ENCODE measurements at regions not wholly inside any gene's neighbourhood (a gene's known extent, or its start where the extent isn't known, plus 50 kb on each side); places are given as distances from the start of the nearest gene placed in this dataset.
"Not testable (repeated sequence)": the region's sequence is repeated elsewhere in the genome, so short reads cannot be mapped to it uniquely, and the experiment has no call there.

DNA sequence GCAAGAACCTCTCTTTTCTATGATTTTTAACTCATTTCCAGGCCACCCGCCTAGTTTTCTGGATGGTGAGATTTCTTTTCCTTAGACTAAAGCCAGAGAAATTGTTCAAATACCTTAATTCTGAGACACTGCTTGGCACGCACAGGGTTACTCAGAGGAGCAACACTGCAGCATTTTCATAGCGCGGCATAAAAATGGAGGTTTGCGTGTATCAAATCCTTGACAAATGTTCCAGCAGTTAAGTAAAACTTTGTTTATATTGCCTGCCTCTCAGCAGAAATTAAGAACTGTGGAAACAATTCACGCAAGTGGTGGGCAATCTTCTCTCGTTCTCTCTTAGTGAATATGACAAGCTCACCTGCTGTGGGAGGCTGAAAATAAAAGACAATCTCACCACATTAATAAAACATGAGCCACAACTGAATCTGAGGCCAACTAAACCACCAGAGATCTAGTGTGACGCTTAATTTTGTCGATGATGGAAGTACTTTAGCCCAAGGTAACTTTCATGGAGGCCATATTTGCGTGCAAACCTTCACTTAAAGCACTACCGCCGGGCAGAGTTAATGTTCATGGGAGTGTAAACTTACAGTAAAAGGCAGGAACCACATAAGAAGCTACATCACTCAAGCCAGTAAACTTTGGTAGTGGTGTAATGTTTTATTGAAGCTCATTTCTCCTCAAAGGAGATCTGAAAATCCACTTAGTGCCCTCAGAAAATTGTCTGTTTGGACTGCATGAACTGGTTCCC lies 894.8 kb upstream of the EPHA5 start:
- no peak for DNase-seq (ENCODE audit: low read depth in 1 of 2, low spot score in 1 of 2)

DNA sequence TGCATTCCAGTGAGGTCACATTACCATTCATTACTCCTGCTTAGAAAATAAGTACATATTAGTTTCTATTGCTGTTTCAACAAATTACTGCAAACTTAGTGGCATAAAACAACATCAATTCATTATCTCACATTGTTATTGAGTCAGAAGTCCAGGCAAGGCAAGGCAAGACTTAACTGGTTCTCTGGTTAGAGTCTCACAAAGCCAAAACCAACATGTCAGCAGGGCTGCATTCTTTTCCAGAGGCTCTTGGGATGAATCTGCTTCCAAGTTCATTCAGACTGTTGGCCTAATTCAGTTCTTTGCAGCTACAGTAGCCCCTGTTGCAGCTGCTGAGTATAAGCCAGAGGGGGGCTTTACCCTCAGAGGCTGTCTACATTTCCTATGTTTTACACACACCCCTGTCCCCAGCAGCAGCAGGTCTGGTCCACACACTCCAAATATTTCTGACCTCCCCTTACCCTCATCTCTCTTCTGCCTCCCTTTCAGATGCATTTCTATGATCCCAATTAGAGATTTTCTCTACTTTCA lies 892.1 kb upstream of the EPHA5 start:
- DNase-seq (ENCODE audit: low read depth in 1 of 2, low spot score in 1 of 2): no peak

DNA sequence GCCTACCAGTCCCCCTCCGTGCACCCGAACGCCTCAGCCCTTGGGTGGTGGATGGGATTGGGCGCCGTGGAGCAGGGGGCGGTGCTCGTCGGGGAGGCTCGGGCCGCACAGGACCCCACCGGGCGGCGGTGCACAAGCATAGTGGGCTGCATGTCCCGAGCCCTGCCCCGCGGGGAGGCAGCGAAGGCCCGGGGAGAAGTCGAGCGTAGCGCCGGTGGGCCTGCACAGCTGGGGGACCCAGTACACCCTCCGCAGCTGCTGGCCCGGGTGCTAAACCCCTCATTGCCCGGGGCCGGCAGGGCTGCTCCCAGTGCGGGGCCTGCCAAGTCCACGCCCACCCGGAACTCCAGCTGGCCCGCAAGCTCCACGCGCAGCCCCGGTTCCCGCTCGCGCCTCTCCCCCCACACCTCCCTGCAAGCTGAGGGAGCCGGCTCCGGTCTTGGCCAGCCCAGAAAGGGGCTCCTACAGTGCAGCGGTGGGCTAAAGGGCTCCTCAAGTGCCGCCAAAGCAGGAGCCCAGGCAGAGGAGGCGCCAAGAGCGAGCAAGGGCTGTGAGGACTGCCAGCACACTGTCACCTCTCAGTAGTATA lies 891.3 kb upstream of the EPHA5 start:
- DNase-seq (ENCODE audit: low read depth in 1 of 2, low spot score in 1 of 2): not testable (repeated sequence)

DNA sequence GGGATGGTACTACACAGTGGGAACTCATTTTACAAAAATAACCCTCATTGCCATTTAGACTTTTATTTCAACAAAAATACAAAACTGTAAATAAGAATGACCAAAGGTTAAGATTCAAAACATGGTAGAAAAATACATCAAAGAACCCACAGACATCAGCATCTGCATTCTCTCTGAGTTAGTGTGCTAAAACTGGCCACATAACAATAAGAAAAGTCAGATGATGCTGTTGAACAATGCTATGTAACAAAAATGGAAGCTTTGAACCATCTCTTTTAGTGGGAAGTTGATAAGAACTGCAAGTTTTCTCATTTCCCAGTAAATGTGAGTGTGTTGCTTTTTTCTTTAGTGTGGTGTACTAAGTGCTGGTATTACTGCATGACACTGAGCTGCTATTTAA lies 888.4 kb upstream of the EPHA5 start:
- no peak for DNase-seq (ENCODE audit: low read depth in 1 of 2, low spot score in 1 of 2)

DNA sequence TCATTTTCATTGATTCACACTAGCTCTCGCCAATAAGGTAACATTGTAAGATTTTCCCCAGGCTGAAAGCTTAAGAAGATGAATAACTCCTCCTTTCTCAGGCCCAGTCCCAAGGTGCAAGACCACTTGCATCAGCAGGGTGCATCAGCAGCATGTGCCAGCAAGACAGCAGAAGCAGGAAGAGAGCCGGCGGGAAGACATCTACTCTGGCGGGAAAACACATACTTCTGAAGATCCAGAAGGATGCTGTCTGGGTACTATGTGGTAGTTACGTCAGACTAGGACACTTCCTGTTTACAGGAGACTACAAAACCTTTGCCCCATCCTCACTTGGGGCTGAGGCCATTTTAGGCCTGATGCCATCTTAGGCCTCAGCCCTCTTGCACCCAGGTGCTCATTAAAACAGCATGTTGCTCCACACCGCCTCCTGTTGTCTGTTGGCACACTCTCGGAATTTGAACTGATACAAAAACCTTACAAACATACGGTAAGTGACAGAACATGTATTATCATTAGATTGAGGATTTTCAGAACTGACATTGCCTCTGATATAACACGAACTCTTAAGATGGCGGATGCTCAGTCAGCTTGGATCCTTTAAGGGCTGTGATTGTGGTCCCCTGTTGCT lies 886.5 kb upstream of the EPHA5 start:
- DNase-seq (ENCODE audit: low read depth in 1 of 2, low spot score in 1 of 2): no peak

DNA sequence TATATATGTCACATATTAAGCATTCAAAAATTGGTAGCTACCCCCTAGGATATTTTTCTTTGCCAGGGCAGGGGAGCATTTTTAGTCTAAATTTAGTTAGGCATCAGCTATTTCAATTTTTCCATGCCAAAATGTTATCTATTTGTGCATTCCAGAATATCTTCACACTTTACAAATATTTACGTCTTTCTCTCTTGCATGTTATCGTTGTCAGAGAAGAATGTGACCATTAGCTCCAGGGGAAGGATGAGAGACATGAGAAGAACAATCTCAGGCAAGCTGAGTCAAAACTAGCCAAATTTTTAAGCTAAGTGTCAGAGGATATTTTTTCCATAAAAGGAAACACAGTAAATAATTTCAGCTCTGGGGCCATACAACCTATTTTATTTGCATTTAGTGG lies 885.0 kb upstream of the EPHA5 start:
- no peak for DNase-seq (ENCODE audit: low read depth in 1 of 2, low spot score in 1 of 2)

DNA sequence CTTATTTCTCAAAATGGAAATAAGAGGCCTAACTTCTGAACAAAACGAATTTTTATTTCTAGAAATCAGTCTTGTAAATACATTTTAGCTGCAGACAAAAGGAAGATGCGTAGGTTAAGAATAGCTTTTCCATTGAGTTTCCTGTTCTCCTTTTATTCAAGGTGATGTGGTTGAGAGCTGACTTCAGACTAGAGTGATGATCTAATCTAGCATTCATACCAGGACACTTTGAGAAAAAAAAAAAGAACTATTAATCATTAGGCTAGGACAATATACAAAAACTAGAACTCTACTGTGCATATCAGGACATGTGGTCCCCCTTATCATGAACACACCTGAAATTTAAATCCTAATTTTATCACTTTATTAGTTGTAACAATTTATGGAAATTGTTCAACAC lies 884.5 kb upstream of the EPHA5 start:
- no peak for DNase-seq (ENCODE audit: low read depth in 1 of 2, low spot score in 1 of 2)

DNA sequence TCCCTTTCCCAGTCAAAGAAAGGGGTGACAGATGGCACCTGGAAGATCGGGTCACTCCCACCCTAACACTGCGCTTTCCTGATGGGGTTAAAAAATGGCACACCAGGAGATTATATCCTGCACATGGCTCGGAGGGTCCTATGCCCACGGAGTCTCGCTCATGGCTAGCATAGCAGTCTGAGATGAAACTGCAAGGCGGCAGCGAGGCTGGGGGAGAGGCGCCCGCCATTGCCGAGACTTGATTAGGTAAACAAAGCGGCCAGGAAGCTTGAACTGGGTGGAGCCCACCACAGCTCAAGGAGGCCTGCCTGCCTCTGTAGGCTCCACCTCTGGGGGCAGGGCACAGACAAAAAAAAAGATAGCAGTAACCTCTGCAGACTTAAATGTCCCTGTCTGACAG lies 875.0 kb upstream of the EPHA5 start:
- DNase-seq (ENCODE audit: low read depth in 1 of 2, low spot score in 1 of 2): not testable (repeated sequence)

DNA sequence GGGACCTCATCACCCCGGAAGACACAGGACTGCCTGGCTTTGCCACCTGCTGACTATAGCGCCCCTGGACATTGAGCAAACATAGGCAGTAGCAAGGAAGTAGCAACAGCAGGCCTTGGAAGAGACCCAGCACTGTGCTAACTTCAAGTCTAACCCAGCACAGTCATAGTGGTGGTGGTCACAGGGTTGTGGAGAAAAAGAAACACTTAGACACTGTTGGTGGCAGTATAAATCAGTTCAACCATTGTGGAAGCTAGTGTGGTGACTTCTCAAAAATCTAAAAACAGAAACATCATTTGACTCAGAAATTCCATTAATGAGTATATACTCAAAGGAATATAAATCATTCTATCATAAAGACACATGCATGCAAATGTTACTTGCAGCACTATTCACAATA lies 874.0 kb upstream of the EPHA5 start:
- DNase-seq (ENCODE audit: low read depth in 1 of 2, low spot score in 1 of 2): no peak

DNA sequence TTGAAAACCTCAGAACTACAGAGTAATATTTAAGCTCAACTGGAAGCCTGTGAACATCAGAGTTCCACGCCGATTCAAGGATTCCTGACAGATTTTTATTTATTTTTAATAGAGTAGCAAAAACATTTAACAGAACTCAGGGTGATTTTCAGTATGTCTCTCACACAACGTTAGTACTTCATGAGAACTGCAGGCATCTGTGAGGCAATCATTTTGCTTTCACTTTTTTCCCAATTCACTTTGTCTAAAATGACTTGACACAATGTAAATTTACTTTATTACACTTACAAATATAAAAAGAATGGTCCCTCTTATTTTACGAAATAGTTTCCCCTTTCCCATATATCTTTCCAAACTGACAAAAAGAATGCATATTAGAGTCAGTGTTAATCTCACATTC lies 869.5 kb upstream of the EPHA5 start:
- no peak for DNase-seq (ENCODE audit: low read depth in 1 of 2, low spot score in 1 of 2)

DNA sequence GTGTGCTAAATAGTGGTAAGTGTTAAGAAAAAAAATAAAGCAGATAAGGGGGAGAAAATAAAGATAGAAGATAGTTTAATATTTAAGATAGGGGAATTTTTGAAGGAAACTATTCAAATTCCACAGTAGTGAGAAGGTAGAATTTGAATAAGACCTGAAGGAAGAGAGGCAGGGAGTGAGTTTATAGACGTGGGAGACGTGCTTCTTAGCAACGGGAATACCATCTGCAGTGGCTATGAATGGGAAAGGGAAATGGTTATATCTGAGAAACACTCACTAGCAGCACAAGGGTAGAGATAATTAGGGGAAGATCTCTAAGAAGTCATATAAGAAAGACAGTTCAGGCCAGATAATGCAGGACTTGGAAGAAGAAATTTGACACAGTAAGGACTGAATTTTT lies 854.5 kb upstream of the EPHA5 start:
- DNase-seq (ENCODE audit: low read depth in 1 of 2, low spot score in 1 of 2): no peak

DNA sequence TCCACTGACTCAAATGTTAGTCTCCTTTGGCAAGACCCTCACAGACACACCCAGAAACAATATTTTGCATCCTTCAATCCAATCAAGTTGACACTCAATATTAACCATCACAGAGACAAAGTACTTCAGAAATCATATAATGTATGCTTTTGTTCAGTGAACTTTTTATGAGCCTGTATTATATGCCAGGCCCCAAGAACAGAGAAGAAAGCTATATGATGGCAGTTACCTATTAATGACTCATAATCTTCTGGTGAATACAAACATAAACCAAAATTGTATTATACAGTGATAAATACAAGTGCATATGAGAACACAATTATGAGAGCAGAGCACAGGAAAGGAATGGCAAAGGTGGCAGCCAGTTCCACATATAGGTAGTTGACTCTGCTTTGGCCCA lies 852.0 kb upstream of the EPHA5 start:
- DNase-seq (ENCODE audit: low read depth in 1 of 2, low spot score in 1 of 2): no peak

DNA sequence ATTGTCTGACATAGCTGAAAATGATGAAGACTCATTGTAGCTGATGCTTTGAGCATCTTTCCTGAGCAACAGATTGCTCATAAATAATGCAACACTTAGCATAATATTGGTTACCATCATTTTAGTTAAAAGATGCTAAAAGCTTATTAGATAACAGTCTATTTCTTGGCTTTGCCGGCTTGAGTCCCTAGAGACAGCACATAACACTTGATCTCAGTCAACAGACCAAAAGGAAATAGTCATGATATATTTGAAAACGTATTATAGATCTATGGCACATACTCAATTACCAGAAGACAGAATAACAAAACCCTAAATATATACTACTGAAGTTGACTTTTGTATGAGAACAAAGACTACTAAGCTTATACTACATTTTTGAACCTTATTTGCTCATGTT lies 846.7 kb upstream of the EPHA5 start:
- DNase-seq (ENCODE audit: low read depth in 1 of 2, low spot score in 1 of 2): no peak

DNA sequence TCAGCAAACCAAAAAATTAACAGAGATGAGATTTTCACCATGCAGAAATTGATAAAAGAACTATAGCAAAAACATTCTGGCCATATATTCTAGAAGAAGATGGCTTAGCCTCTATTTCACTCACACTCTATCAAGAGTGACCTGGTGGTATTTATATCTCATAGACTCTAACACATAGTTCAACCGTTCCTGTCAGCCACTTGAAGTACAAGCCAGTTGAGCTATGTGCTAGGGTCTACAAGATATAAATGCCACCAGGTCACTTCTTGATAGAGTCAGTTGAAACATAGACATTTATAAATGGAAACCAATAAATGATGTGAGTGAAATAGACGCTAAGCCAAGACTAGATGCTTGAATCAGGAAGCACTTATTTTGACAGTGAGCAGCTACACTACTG lies 836.7 kb upstream of the EPHA5 start:
- no peak for DNase-seq (ENCODE audit: low read depth in 1 of 2, low spot score in 1 of 2)

DNA sequence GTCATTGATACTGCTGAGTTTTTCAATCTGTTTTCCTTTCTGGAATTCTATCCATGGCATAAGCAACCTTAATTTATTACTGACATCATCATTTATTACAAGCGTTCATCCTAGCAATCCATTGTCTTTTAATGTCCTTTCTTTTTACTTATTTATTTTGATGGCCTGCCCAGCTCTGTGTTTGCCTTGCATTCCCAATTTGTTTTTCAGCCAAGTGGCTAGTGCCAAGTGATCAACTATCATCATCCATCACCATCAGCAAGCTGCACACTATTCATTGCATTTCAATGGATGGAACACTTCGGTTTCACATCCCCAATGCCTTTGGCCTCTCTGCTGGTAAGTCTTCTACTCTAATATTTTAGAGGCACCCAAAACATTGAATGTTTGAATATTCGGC lies 831.7 kb upstream of the EPHA5 start:
- DNase-seq (ENCODE audit: low read depth in 1 of 2, low spot score in 1 of 2): no peak

DNA sequence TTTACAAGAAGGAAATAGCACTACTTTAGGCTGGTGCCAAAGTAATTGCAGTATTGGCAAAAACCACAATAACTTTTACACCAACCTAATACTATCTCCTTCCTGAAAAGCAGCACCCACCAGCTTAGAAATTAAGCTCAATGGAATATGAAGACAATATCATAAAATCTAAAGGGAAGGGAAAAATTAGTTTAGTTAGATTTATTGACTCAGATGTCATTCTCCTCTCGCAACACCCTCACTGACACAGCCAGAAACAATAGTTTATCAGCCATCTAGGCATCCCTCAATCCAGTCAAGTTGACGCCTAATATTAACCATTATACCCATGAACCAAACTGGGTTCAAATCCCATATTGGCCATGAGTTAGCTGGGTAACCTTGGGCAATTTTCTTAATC lies 820.4 kb upstream of the EPHA5 start:
- DNase-seq (ENCODE audit: low read depth in 1 of 2, low spot score in 1 of 2): no peak

DNA sequence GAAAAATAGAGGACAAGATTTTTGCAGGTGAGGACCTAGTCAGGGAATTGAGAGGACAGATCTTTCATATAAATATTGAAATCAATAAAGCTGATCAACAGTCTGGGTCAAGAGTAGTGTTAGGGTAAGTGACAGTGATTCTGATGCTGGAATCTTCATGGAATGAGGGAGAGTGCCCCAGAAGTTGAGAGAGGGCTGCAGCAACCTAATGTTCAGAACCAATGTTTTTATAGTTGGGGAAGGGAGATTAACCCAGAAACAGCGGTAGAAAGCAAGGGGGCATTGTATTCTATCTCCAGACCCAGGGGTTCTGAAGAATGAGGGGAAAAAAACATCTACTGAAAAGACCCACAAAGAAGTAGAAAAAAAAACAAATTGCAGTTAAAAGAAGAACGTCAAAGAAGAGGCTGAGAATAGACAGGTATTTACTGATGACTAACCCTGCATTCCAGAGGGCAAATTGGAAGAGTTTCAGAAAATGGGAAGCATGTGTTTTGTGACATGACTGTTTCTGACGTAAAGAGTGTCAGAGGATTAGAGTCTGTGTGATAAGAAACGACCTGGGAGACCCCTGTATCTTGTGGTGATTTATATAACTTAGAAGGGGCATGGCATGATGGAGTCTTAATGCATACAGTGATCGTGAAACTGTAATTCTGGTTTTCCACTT lies 819.6 kb upstream of the EPHA5 start:
- no peak for DNase-seq (ENCODE audit: low read depth in 1 of 2, low spot score in 1 of 2)

DNA sequence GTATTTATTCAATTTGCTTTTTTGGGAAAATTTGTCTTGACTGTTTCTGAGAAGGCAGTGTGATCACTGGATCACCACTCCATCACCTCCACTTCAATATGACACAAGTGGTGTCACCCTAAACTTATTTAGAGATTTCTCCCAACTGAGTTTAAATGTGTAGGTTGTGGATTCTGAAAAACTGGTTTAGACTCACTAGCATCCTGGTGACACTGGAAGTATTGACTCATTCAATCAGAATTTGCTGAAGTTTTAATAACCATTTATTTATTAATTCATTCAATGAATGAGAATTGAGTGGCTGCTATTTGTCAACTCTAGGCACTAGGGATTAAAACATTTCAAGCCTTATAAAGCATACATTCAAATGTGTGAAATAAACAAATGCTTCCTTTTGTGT lies 819.1 kb upstream of the EPHA5 start:
- DNase-seq (ENCODE audit: low read depth in 1 of 2, low spot score in 1 of 2): no peak

DNA sequence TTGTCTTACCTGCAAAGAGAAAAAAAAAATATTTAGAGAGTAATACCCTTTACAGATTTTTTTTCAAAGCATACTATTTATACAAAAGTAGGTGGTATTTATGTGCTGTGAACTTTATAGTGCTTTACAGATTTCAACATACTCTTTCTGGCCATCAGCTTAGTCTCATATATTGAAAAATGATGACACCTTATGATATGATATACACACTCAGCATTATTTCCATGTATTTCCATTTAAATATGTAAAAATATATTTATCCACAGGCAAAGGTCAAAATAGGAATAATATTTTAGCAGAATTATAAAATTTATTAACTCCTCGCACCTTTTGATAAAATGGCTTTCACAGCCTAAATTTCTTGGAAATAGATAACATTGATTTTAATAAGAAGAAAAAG lies 815.8 kb upstream of the EPHA5 start:
- DNase-seq (ENCODE audit: low read depth in 1 of 2, low spot score in 1 of 2): no peak

DNA sequence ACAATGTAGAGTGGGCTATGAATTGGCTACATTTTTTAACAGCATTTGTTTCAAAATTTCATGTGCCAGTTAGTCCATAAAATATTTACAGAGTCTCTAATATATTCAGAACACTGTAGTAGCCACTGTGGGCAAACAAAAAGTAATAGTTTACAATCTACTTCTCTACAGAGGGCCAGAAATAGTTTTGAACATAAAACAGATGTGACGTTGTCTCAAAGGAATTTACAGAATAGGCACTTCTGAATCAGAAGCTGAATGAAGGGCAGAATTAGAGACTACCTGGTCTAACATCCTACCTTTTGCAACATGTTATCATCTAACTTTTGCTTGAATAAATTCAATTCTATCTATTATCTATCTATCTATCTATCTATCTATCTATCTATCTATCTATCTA lies 811.9 kb upstream of the EPHA5 start:
- DNase-seq (ENCODE audit: low read depth in 1 of 2, low spot score in 1 of 2): no peak

DNA sequence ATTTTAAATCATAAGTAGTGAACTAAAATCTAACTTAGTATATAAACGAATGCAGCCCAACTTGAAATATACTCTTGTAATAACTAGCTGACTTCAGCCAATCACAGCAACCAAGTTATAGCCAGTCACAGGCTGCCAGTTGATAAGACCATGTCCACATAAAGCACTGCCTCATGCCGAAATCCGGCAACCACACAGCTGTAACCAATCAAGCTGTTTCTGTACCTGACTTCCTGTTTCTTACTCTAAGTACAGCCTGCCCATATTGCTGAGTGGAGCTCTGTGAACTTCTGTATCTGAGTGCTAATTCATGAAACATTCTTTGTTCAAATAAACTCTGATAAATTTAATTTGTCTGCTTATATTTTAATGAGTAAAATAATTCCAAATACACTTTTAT lies 805.3 kb upstream of the EPHA5 start:
- DNase-seq (ENCODE audit: low read depth in 1 of 2, low spot score in 1 of 2): no peak

DNA sequence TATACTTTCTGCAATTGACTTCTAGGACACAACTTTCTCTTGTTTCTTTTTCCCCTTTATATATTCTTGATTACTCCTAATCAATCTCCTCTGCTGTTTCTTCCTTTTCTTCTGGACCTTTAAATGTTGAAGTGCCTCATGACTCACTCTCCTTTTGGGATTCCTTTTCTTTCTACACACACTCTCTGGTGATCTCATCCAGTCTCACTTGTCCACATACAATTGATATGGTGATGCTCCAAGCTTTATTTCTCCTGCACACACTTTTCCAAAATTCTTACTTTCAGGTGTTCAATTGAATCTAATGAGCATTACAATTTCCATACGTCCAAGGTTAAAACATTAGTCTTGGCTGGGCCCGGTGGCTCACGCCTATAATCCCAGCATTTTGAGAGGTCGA lies 794.8 kb upstream of the EPHA5 start:
- DNase-seq (ENCODE audit: low read depth in 1 of 2, low spot score in 1 of 2): no peak
